ENCODE measurements at regions not wholly inside any gene's neighbourhood (a gene's known extent, or its start where the extent isn't known, plus 50 kb on each side); places are given as distances from the start of the nearest gene placed in this dataset.
"Not testable (repeated sequence)": the region's sequence is repeated elsewhere in the genome, so short reads cannot be mapped to it uniquely, and the experiment has no call there.

DNA sequence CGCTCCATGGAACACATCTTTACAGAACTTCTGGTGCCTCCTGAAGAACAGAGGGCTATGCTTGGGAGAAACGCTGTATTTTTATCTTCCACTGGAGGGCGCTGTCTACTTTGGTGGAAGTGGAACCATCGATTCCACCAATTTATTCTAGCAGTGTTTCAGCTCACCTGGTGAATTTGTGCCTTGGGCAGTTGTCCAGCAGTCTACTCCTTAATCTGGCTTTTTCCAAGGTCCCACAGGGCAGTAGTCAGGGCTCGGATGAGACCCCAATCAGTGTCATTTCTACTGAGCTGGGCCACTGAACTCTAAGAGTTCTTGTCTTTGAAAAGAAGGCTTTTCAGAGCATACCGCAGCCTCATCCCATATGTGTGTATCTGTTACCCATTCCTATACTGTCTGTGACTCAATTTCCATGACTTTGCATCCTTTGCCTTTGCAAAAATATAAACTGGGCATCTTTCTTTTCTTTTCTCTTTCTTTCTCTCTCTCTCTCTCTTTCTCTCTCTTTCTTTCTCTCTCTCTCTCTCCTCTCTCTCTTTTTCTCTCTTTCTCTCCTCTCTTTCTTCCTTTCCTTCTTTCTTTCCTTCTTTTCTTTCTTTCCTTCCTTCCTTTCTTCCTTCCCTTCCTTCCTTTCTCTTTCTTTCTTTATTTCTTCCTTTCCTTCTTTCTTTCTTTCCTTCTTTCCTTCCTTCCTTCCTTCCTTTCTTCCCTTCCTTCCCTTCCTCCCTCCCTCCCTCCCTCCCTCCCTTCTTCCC lies 138.4 kb upstream of the ZNF618 start:
- H3K27me3 Mint-ChIP-seq, result peaks cover 23% of the 10 kb centered on the region
- H3K4me3 Mint-ChIP-seq, result no peak overlapping the region
- no peak for ATAC-seq (replicated peaks)
- no peak overlapping the region for H3K27ac Mint-ChIP-seq
- peaks cover 6% of the 10 kb centered on the region for H3K9me3 Mint-ChIP-seq
- no peaks in the 10 kb centered on the region for H3K36me3 Mint-ChIP-seq (ENCODE audit: low read depth)
- H3K4me1 Mint-ChIP-seq, result no peaks in the 10 kb centered on the region

DNA sequence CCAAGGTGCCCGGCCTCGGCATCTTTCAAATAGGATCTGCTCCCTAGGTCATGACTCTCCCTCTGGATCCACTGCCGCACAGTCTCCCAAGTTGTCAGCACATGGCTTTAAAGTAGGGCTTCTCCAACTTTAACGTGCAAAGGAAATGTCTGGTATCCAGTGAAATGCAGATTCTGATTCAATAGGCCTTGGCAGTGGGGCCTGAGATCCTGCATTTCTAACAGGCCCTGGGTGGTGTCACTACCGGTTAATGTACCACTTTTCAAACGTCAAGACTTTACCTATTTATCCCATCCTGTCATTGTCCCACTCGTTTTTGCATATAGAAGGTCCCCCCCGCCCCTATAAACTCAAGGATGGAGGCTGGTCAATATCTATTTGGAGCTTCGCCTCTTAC lies 137.6 kb upstream of the ZNF618 start:
- Mint-ChIP-seq H3K36me3 (ENCODE audit: low read depth) (no peaks in the 10 kb centered on the region), H3K27me3 (peaks cover 21% of the 10 kb centered on the region), H3K27ac (no peak overlapping the region), H3K9me3 (peaks cover 6% of the 10 kb centered on the region), H3K4me1 (peaks cover 4% of the 10 kb centered on the region), H3K4me3 (no peak overlapping the region)
- ATAC-seq (replicated peaks), result no peak

DNA sequence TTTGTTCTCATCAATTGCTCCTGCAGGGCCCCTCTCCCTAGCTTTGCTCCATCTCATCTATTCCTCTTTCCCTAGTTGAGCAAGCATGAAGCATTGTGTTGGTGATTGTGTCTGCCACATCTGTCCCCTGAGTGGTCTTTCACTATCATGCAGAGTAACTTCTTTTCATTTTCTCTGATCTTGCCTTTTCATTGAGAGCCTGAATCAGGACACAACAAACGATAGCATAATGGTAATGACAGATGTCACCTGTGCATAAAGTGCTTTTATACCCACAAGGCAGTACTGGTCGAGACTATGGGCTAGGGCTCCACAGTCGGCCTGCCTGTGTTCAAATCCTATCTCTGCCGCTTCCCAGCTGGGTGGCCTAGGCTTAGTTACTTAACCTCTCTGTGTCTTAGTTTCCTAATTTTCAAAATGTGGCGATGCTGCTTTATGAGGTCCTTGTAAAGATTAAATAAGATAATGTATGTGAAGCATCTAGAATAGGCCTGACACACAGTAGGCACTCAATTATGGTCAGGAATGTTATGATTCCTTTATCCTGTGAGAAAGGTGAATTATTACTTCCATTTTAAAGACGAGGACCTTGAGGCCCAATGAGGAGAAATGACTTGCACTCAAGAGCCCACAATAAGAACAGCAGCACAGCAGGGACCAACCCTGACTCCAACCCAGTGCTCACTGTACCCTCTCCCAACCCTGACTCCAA lies 137.1 kb upstream of the ZNF618 start:
- Mint-ChIP-seq H3K9me3 (peaks cover 6% of the 10 kb centered on the region), H3K36me3 (ENCODE audit: low read depth) (no peaks in the 10 kb centered on the region), H3K27ac (no peak overlapping the region), H3K4me3 (no peak overlapping the region), H3K4me1 (peaks cover 4% of the 10 kb centered on the region), H3K27me3 (peaks cover 20% of the 10 kb centered on the region)
- peak; percentile 5 for ATAC-seq (replicated peaks)

DNA sequence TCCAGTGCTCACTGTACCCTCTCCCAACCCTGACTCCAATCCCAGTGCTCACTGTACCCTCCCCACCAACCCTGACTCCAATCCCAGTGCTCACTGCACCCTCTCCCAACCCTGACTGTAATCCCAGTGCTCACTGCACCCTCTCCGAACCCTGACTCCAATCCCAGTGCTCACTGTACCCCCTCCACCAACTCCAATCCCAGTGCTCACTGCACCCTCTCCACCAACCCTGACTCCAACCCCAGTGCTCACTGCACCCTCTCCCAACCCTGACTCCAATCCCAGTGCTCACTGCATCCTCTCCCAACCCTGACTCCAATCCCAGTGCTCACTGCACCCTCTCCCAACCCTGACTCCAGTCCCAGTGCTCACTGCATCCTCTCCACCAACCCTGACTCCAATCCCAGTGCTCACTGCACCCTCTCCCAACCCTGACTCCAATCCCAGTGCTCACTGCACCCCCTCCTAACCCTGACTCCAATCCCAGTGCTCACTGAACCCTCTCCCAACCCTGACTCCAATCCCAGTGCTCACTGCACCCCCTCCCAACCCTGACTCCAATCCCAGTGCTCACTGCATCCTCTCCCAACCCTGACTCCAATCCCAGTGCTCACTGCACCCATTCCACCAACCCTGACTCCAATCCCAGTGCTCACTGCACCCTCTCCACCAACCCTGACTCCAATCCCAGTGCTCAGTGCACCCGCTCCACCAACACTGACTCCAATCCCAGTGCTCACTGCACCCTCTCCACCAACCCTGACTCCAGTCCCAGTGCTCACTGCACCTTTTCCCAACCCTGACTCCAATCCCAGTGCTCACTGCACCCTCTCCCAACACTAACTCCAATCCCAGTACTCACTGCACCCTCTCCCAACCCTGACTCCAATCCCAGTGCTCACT lies 136.3 kb upstream of the ZNF618 start:
- not testable (repeated sequence) for H3K9me3 Mint-ChIP-seq; H3K4me3 Mint-ChIP-seq; H3K36me3 Mint-ChIP-seq (ENCODE audit: low read depth); H3K27ac Mint-ChIP-seq; ATAC-seq (replicated peaks); H3K4me1 Mint-ChIP-seq
- H3K27me3 Mint-ChIP-seq, result peaks cover 18% of the 10 kb centered on the region

DNA sequence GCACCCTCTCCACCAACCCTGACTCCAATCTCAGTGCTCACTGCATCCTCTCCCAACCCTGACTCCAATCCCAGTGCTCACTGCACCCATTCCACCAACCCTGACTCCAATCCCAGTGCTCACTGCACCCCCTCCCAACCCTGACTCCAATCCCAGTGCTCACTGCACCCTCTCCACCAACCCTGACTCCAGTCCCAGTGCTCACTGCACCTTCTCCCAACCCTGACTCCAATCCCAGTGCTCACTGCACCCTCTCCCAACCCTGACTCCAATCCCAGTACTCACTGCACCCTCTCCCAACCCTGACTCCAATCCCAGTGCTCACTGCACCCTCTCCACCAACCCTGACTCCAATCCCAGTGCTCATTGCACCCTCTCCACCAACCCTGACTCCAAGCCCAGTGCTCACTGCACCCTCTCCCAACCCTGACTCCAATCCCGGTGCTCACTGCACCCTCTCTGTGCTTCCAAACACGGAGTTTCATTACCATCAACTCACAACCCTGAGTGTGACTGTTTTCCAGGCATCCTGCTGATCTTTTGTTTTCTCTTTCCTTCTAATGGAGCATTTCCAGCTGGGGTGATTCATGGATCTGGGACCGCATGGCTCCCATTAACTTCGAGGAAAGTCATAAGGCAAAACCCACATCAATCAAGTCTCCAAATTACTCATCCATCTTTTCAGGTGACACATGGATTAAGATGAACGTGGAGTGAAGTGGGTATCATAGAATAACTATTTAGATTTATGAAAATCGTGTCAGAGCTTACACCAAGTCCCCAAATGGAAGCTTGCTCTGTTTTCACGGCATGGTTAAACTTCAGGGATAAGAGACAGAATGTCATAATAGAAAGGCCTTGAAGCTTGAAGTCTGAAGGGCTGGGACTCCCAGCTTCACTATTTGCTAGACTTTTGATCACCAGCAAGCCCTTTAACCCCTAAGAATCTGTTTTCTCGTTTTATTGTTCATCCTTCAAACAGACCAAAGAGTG lies 135.3 kb upstream of the ZNF618 start:
- H3K27me3 Mint-ChIP-seq, result peaks cover 20% of the 10 kb centered on the region
- H3K27ac Mint-ChIP-seq; H3K36me3 Mint-ChIP-seq (ENCODE audit: low read depth); ATAC-seq (replicated peaks); H3K9me3 Mint-ChIP-seq; H3K4me1 Mint-ChIP-seq; H3K4me3 Mint-ChIP-seq: not testable (repeated sequence)

DNA sequence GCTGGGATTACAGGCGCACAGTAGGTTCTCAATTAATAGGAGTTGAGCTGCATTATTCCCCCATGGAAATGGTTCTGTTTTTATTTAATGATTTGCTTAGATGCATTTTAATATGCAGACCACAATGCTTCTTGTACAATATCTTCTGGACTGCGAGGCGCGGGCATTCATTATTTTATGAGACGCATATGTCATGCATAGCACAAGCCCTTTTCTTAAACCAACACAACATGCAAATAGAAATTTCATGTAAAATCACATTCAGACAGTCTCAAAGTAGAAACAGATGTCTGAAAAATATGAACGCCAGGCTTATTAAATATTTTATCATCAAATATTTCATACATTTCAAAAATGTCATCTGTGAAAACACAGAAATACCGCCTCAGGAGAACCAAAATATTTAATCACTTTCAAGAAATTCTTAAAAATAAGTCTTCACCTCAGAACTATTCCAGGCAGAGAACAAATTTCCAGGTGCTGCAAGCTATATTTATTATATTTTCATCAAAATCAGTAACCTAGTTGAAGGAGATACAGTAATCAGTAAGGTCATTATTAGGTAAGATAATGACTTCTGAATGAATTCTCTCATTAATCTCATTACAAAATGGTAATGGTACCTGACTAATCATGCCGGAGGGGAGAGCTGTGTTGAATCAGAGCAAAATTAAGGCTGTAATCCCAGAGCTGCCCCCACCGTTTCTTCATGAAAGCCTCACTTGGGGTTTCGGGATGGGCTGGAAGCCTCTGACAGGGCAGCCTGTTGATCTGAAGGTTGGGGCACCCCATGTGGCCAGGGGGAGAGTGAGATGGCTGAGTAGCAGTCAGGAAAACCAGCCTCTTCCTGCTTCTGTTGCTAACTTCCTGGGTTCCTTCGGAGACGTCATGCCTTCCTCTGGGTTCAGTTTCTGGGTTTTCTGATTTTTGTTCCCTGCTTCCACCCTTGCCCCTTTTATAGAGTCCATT lies 133.9 kb upstream of the ZNF618 start:
- ATAC-seq (replicated peaks), result no peak
- no peaks in the 10 kb centered on the region for H3K36me3 Mint-ChIP-seq (ENCODE audit: low read depth)
- H3K4me3 Mint-ChIP-seq, result no peak overlapping the region
- peaks cover 3% of the 10 kb centered on the region for H3K9me3 Mint-ChIP-seq
- H3K4me1 Mint-ChIP-seq, result peaks cover 4% of the 10 kb centered on the region
- H3K27ac Mint-ChIP-seq, result no peak overlapping the region
- peaks cover 20% of the 10 kb centered on the region for H3K27me3 Mint-ChIP-seq

DNA sequence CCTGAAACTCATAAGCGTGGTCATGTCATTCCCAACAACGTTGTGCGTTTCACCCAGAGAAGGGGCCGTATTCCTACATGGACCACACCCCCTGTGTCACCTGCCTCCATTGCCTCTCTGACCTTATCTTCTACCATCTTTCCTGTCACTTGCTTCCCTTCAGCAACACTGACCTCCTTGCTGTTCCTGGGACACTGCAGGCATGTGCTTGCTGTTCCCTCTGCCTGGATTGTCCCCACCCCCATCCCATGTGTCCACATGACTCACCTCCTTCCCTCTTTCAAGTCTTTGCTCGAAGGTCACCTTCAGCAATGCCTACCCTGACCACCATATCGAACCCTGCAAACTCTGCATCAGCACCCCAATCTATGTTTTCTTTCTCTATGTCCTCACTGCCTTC lies 133.2 kb upstream of the ZNF618 start:
- no peak overlapping the region for H3K27ac Mint-ChIP-seq
- H3K27me3 Mint-ChIP-seq, result peaks cover 25% of the 10 kb centered on the region
- H3K9me3 Mint-ChIP-seq, result peaks cover 9% of the 10 kb centered on the region
- no peaks in the 10 kb centered on the region for H3K36me3 Mint-ChIP-seq (ENCODE audit: low read depth)
- H3K4me1 Mint-ChIP-seq, result peaks cover 4% of the 10 kb centered on the region
- no peak for ATAC-seq (replicated peaks)
- no peak overlapping the region for H3K4me3 Mint-ChIP-seq

DNA sequence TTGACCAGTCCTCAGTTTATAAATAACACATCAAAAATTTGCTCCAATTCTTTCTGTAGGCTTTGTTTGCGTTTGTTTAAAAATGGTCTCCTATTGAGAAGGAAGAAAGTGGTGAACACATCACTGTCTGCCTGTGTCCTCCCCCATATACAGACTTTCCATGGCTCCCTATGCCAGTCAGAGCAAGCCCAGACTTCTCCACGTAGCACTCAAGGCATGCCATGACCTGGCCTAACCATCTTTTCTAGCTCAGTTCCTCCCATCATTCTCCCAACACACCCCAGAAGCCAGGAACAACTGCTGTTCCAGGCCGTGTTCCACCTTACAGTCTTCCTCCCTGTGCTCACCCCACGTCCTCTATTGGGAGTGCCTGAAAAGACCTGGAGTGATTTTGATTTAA lies 129.6 kb upstream of the ZNF618 start:
- H3K4me3 Mint-ChIP-seq, result no peak overlapping the region
- ATAC-seq (replicated peaks), result no peak
- H3K27me3 Mint-ChIP-seq, result peaks cover 26% of the 10 kb centered on the region
- H3K9me3 Mint-ChIP-seq, result peaks cover 14% of the 10 kb centered on the region
- no peak overlapping the region for H3K27ac Mint-ChIP-seq
- no peaks in the 10 kb centered on the region for H3K36me3 Mint-ChIP-seq (ENCODE audit: low read depth)
- H3K4me1 Mint-ChIP-seq, result peaks cover 4% of the 10 kb centered on the region

DNA sequence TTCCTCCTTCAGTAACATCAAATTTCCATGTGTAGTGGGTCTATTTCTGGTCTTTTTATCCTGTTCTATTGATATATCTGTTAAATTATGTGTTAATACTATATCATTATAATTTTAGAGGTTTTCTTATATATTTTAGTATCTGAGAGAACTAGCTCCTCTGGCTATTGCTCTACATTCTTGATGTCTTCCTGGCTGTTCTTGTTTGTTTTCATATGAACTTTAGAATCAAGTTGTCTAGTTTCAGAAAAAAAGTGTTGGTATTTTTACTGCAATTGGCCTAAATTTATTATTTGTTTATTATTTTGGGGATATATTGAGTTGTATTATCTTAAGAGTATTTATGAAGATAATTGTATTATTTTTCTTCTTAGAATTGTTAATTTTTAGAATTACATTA lies 128.0 kb upstream of the ZNF618 start:
- no peaks in the 10 kb centered on the region for H3K36me3 Mint-ChIP-seq (ENCODE audit: low read depth)
- no peaks in the 10 kb centered on the region for H3K4me1 Mint-ChIP-seq
- H3K4me3 Mint-ChIP-seq, result no peak overlapping the region
- H3K27ac Mint-ChIP-seq, result no peak overlapping the region
- ATAC-seq (replicated peaks), result no peak
- H3K27me3 Mint-ChIP-seq, result peaks cover 31% of the 10 kb centered on the region
- peaks cover 14% of the 10 kb centered on the region for H3K9me3 Mint-ChIP-seq

DNA sequence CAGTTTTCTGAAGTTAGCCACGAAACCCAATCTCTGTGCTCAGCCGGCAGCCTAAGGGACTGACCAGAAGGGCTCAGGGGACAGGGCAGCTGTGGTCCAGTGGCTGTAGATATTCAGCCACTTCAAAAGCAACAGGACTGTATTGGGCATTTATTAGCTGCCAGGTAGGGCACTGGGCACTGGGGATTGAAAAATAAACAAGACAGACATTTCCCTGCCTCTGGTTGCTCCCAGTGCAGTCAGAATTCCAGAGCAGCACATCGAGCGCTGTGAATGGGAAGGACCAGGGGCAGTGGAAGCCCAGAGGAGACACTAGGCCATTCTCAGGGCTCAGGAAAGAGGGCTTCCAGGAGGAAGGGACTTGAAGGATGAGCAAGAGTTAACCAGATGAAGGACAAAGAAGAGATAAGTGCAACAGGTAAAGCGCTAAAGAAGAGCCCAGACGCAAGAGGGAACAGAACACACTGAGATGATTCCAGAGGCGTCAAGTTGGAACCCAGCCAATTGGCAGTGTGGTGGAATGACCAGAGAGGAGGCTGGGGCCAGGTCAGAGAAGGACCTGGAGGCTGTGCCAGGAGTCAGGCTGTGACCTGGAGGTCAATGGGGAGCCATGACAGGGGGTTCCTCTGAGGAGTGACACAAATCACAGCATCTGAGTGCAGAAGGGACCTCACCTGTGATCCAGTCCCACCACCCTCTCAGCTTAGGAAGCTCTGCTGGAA lies 122.5 kb upstream of the ZNF618 start:
- H3K4me3 Mint-ChIP-seq, result no peak overlapping the region
- no peaks in the 10 kb centered on the region for H3K4me1 Mint-ChIP-seq
- no peak overlapping the region for H3K27ac Mint-ChIP-seq
- no peak for ATAC-seq (replicated peaks)
- peaks cover 6% of the 10 kb centered on the region for H3K9me3 Mint-ChIP-seq
- H3K27me3 Mint-ChIP-seq, result peaks cover 30% of the 10 kb centered on the region
- no peaks in the 10 kb centered on the region for H3K36me3 Mint-ChIP-seq (ENCODE audit: low read depth)

DNA sequence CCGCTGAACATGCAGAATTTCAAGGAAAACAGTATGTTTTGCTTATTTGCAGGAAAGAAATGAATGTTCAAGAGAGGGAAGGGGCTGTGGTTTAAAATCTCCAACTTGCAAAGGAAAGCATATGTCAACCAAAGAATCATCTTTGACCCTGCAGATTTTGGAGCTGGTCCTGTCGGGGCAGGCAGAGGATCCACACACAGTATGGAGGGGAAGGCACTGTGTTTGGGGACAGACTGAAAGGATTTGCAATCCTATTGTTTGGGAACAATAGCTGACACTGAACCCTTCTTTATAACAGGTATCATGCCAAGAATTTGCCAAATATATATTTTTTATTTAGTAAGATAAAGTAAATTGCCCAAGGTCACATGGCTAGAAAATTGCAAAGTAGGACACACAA lies 121.4 kb upstream of the ZNF618 start:
- Mint-ChIP-seq H3K27ac (no peak overlapping the region), H3K4me1 (no peaks in the 10 kb centered on the region), H3K4me3 (no peak overlapping the region), H3K36me3 (ENCODE audit: low read depth) (no peaks in the 10 kb centered on the region), H3K9me3 (no peaks in the 10 kb centered on the region), H3K27me3 (peaks cover 37% of the 10 kb centered on the region)
- no peak for ATAC-seq (replicated peaks)

DNA sequence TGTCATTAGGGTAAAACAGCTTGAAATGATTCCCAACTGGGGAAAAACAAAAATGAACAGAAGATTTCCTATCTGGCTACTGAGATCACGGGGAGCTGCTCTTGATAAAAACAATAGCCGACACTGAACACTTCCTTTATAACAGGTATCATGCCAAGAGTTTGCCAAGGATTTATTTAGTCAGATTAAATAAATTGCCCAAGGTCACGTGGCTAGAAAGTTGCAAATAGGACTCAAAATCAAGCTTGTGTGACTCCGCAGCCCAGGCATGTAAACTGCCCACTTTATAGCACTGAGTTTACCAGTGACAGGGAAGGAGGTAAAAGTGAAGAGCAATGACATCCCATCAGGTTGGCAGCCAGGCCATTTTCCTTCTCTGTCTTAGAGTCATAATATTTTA lies 120.7 kb upstream of the ZNF618 start:
- Mint-ChIP-seq H3K36me3 (ENCODE audit: low read depth) (no peaks in the 10 kb centered on the region), H3K9me3 (no peaks in the 10 kb centered on the region), H3K4me3 (no peak overlapping the region), H3K27me3 (peaks cover 37% of the 10 kb centered on the region), H3K27ac (no peak overlapping the region), H3K4me1 (no peaks in the 10 kb centered on the region)
- ATAC-seq (replicated peaks), result no peak
